ENCODE measurements at regions not wholly inside any gene's neighbourhood (a gene's known extent, or its start where the extent isn't known, plus 50 kb on each side); places are given as distances from the start of the nearest gene placed in this dataset.
"Not testable (repeated sequence)": the region's sequence is repeated elsewhere in the genome, so short reads cannot be mapped to it uniquely, and the experiment has no call there.

GRCh38 chr5:82969221-82969976 is 107.8 kb downstream of the TMEM167A start:
- TF ChIP-seq, protein P1, sequence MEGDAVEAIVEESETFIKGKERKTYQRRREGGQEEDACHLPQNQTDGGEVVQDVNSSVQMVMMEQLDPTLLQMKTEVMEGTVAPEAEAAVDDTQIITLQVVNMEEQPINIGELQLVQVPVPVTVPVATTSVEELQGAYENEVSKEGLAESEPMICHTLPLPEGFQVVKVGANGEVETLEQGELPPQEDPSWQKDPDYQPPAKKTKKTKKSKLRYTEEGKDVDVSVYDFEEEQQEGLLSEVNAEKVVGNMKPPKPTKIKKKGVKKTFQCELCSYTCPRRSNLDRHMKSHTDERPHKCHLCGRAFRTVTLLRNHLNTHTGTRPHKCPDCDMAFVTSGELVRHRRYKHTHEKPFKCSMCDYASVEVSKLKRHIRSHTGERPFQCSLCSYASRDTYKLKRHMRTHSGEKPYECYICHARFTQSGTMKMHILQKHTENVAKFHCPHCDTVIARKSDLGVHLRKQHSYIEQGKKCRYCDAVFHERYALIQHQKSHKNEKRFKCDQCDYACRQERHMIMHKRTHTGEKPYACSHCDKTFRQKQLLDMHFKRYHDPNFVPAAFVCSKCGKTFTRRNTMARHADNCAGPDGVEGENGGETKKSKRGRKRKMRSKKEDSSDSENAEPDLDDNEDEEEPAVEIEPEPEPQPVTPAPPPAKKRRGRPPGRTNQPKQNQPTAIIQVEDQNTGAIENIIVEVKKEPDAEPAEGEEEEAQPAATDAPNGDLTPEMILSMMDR (IDR thresholded peaks at IDR 0.05; ENCODE audit: control extremely low read depth in 1 of 3, insufficient read depth in 1 of 3, low read depth in 1 of 3, low read length in 3 of 3) = not testable (repeated sequence)
- not testable (repeated sequence) for TF ChIP-seq EZH2 (IDR thresholded peaks at IDR 0.05; ENCODE audit: low read depth, low read length, severe bottlenecking); CREB1 (IDR thresholded peaks at IDR 0.05); SP4 (IDR thresholded peaks at IDR 0.05; ENCODE audit: low read length); BCL11A (IDR thresholded peaks at IDR 0.05; ENCODE audit: low read depth in 2 of 2, low read length in 2 of 2); SRF (IDR thresholded peaks at IDR 0.05; ENCODE audit: low read depth, low read length); ATF2 (IDR thresholded peaks at IDR 0.05; ENCODE audit: low read length); GABPA (IDR thresholded peaks at IDR 0.05; ENCODE audit: borderline replicate concordance, insufficient read depth, low read length); EGR1 (IDR thresholded peaks at IDR 0.05; ENCODE audit: borderline replicate concordance, low read depth, low read length); CHD2 (IDR thresholded peaks at IDR 0.05; ENCODE audit: low read length); SIX5 (IDR thresholded peaks at IDR 0.05; ENCODE audit: low read depth, low read length)

Data from H1 (cell line).